ENCODE measurements at regions not wholly inside any gene's neighbourhood (a gene's known extent, or its start where the extent isn't known, plus 50 kb on each side); places are given as distances from the start of the nearest gene placed in this dataset.

- in situ Hi-C loops (cut with MboI): no loop called here
- Histone ChIP-seq H3K4me1 (ENCODE audit: control insufficient read depth, insufficient read depth, low read length) (no peaks in the 10 kb centered on the region), H2AFZ (ENCODE audit: control insufficient read depth, low read depth, low read length) (no peak overlapping the region), H3K9me3 (replicated peaks; ENCODE audit: control insufficient read depth, insufficient read depth, low read length) (no peaks in the 10 kb centered on the region), H3K27me3 (replicated peaks in 1 of 2; ENCODE audit: control insufficient read depth in 2 of 2, insufficient read depth in 2 of 2, low read length in 1 of 2) (no peaks in the 10 kb centered on the region; a peak in 1 of 4 replicates), H3K4me3 (no peak overlapping the region), H3K27ac (ENCODE audit: control insufficient read depth, insufficient read depth) (no peak overlapping the region), H3K79me2 (ENCODE audit: control insufficient read depth, insufficient read depth, low read length) (no peaks in the 10 kb centered on the region), H3K36me3 (ENCODE audit: control insufficient read depth in 2 of 2, insufficient read depth in 2 of 2, low read length in 1 of 2) (no peaks in the 10 kb centered on the region), H4K20me1 (ENCODE audit: control insufficient read depth, insufficient read depth) (no peaks in the 10 kb centered on the region), H3K9ac (ENCODE audit: control insufficient read depth, insufficient read depth, low read length) (no peak overlapping the region), H3K4me2 (ENCODE audit: control insufficient read depth, insufficient read depth) (no peak overlapping the region)
- TF ChIP-seq CEBPB (IDR thresholded peaks at IDR 0.05; ENCODE audit: borderline replicate concordance in 1 of 2, low read depth in 2 of 2, low read length in 2 of 2): no peak
- no peak for TF ChIP-seq MAX (IDR thresholded peaks at IDR 0.05; ENCODE audit: low read depth, low read length)
- TF ChIP-seq SUZ12 (IDR thresholded peaks at IDR 0.05; ENCODE audit: unreplicated experiment): no peak
- TF ChIP-seq IKZF2 (IDR thresholded peaks at IDR 0.05): no peak
- TF ChIP-seq RELA (IDR thresholded peaks at IDR 0.05; ENCODE audit: borderline replicate concordance, partially characterized antibody): no peak
- no peak for TF ChIP-seq NFYA (IDR thresholded peaks at IDR 0.05; ENCODE audit: borderline replicate concordance, low read depth, low read length)
- no peak for DNase-seq (ENCODE audit: low read depth, low spot score)
- RAD21 ChIA-PET (ENCODE audit: unreplicated experiment): no interaction called here
- no TSS peak for BruUV-seq (replicated peaks)
- SMC1A ChIA-PET (ENCODE audit: uncharacterized antibody, unreplicated experiment): no interaction called here
- no peak for ATAC-seq
- CTCF ChIA-PET: no interaction called here
- FAIRE-seq: no peak
- 36% methylated on average over 13 of the region's 13 CpGs for WGBS (ENCODE audit: insufficient coverage, insufficient replicate concordance, low lambda C conversion rate, missing lambda C conversion rate)
- POLR2A ChIA-PET: no interaction called here
- intact Hi-C loops (cut with micrococcal nuclease; ENCODE audit: unreplicated experiment): no loop called here
These were observed 464.0 kb downstream of the EIPR1 start for GRCh38 chr2:2913601-2914120.

GRCh38 chr2:2912731-2913130 lies 464.9 kb downstream of the EIPR1 start:
- TF ChIP-seq SIN3A (IDR thresholded peaks at IDR 0.05; ENCODE audit: low read depth, low read length) (no peak), PRDM15 (CRISPR knock-in tag; IDR thresholded peaks at IDR 0.05) (no peak), ZBED1 (IDR thresholded peaks at IDR 0.05; ENCODE audit: borderline replicate concordance) (no peak)

More at GRCh38 chr2:2912731-2913130, 464.9 kb downstream of the EIPR1 start:
- ATAC-seq (no peak), FAIRE-seq (no peak), DNase-seq (ENCODE audit: low read depth, low spot score) (no peak)
- Histone ChIP-seq H4K20me1 (ENCODE audit: control insufficient read depth, insufficient read depth) (no peaks in the 10 kb centered on the region), H3K27ac (ENCODE audit: control insufficient read depth, insufficient read depth) (no peak overlapping the region), H3K27me3 (replicated peaks in 1 of 2; ENCODE audit: control insufficient read depth in 2 of 2, insufficient read depth in 2 of 2, low read length in 1 of 2) (no peaks in the 10 kb centered on the region; a peak in 1 of 4 replicates), H3K9me3 (replicated peaks; ENCODE audit: control insufficient read depth, insufficient read depth, low read length) (no peaks in the 10 kb centered on the region), H2AFZ (ENCODE audit: control insufficient read depth, low read depth, low read length) (no peak overlapping the region), H3K9ac (ENCODE audit: control insufficient read depth, insufficient read depth, low read length) (no peak overlapping the region), H3K79me2 (ENCODE audit: control insufficient read depth, insufficient read depth, low read length) (no peaks in the 10 kb centered on the region), H3K4me1 (ENCODE audit: control insufficient read depth, insufficient read depth, low read length) (no peaks in the 10 kb centered on the region), H3K36me3 (ENCODE audit: control insufficient read depth in 2 of 2, insufficient read depth in 2 of 2, low read length in 1 of 2) (no peaks in the 10 kb centered on the region), H3K4me3 (no peak overlapping the region), H3K4me2 (ENCODE audit: control insufficient read depth, insufficient read depth) (no peak overlapping the region)
- ChIA-PET CTCF (no interaction called here), RAD21 (ENCODE audit: unreplicated experiment) (no interaction called here), SMC1A (ENCODE audit: uncharacterized antibody, unreplicated experiment) (no interaction called here), POLR2A (no interaction called here)
- in situ Hi-C loops (cut with MboI) (no loop called here), intact Hi-C loops (cut with micrococcal nuclease; ENCODE audit: unreplicated experiment) (no loop called here)
- no TSS peak for BruUV-seq (replicated peaks)
- 51% methylated on average over 10 of the region's 10 CpGs for WGBS (ENCODE audit: insufficient coverage, insufficient replicate concordance, low lambda C conversion rate, missing lambda C conversion rate)

All from GM12878 (cell line).